ENCODE measurements at regions not wholly inside any gene's neighbourhood (a gene's known extent, or its start where the extent isn't known, plus 50 kb on each side); places are given as distances from the start of the nearest gene placed in this dataset.

DNA sequence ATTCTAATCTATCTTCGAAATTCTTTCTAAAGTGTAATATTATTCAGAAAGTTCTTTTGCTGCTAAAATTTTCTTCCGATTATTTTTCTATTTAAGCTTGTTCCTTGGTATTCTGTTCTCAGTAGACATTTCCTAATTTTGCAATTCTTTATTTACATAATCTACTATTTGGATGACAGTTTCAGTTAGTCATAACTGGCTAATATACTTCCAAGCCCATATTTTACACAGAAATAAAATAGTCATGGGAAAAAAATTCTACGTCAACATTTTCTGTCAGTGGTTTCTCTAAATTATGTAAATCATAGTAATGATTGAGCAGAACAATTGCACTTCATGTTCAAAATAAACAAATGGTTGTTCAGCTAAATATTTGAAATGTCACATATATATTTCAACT, 178.0 kb upstream of the ANKRD50 start:
- no peak overlapping the region for H3K27ac ChIP-seq (ENCODE audit: low read depth, low read length, poor library complexity, severe bottlenecking)
- intact Hi-C loops (cut with micrococcal nuclease; ENCODE audit: unreplicated experiment), result no loop called here
- POLR2A ChIA-PET (ENCODE audit: low non-redundant PET), result no interaction called here
- H3K9me3 ChIP-seq (ENCODE audit: low read depth, low read length, poor library complexity, severe bottlenecking), result no peaks in the 10 kb centered on the region
- TF ChIP-seq, protein P1, sequence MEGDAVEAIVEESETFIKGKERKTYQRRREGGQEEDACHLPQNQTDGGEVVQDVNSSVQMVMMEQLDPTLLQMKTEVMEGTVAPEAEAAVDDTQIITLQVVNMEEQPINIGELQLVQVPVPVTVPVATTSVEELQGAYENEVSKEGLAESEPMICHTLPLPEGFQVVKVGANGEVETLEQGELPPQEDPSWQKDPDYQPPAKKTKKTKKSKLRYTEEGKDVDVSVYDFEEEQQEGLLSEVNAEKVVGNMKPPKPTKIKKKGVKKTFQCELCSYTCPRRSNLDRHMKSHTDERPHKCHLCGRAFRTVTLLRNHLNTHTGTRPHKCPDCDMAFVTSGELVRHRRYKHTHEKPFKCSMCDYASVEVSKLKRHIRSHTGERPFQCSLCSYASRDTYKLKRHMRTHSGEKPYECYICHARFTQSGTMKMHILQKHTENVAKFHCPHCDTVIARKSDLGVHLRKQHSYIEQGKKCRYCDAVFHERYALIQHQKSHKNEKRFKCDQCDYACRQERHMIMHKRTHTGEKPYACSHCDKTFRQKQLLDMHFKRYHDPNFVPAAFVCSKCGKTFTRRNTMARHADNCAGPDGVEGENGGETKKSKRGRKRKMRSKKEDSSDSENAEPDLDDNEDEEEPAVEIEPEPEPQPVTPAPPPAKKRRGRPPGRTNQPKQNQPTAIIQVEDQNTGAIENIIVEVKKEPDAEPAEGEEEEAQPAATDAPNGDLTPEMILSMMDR (conservative IDR thresholded peaks at IDR 0.05; ENCODE audit: low read depth, low read length), result no peak
- TF ChIP-seq EZH2 (IDR thresholded peaks at IDR 0.05; ENCODE audit: borderline replicate concordance, low read depth, low read length, poor library complexity, severe bottlenecking), result no peak
- no TSS peak for BruUV-seq (replicated peaks)
- H3K27me3 ChIP-seq (replicated peaks; ENCODE audit: insufficient read depth, low read depth, low read length, poor library complexity), result no peaks in the 10 kb centered on the region
- DNase-seq (ENCODE audit: low spot score), result no peak
- CTCF ChIA-PET, result no interaction called here
- H3K4me1 ChIP-seq (ENCODE audit: insufficient read depth, low read length, poor library complexity, severe bottlenecking), result no peaks in the 10 kb centered on the region
- no peaks in the 10 kb centered on the region for H3K36me3 ChIP-seq (ENCODE audit: insufficient read depth, low read length, poor library complexity, severe bottlenecking)
- H3K4me3 ChIP-seq (ENCODE audit: low read depth, low read length, poor library complexity, severe bottlenecking), result no peak overlapping the region

GRCh38 chr4:124887739-124888138, 175.2 kb upstream of the ANKRD50 start:
- no peaks in the 10 kb centered on the region for H3K36me3 ChIP-seq (ENCODE audit: insufficient read depth, low read length, poor library complexity, severe bottlenecking)
- CTCF ChIA-PET, result no interaction called here

GRCh38 chr4:124884316-124884715, 171.8 kb upstream of the ANKRD50 start:
- intact Hi-C loops (cut with micrococcal nuclease; ENCODE audit: unreplicated experiment), result no loop called here
- H3K36me3 ChIP-seq (ENCODE audit: insufficient read depth, low read length, poor library complexity, severe bottlenecking), result no peaks in the 10 kb centered on the region
- no peak overlapping the region for H3K4me3 ChIP-seq (ENCODE audit: low read depth, low read length, poor library complexity, severe bottlenecking)
- no peak overlapping the region for H3K27ac ChIP-seq (ENCODE audit: low read depth, low read length, poor library complexity, severe bottlenecking)
- H3K9me3 ChIP-seq (ENCODE audit: low read depth, low read length, poor library complexity, severe bottlenecking), result no peaks in the 10 kb centered on the region
- H3K4me1 ChIP-seq (ENCODE audit: insufficient read depth, low read length, poor library complexity, severe bottlenecking), result no peaks in the 10 kb centered on the region
- POLR2A ChIA-PET (ENCODE audit: low non-redundant PET), result interaction anchor here (0.6 kb wide), 1 partner anchor 184 kb away, joined by 4 read pairs; no protein-coding TSS in a partner anchor
- DNase-seq (ENCODE audit: low spot score), result no peak
- BruUV-seq (replicated peaks), result no TSS peak
- CTCF ChIA-PET, result no interaction called here
- H3K27me3 ChIP-seq (replicated peaks; ENCODE audit: insufficient read depth, low read depth, low read length, poor library complexity), result no peaks in the 10 kb centered on the region
- TF ChIP-seq, protein P1 (conservative IDR thresholded peaks at IDR 0.05; ENCODE audit: low read depth, low read length), result no peak
- TF ChIP-seq EZH2 (IDR thresholded peaks at IDR 0.05; ENCODE audit: borderline replicate concordance, low read depth, low read length, poor library complexity, severe bottlenecking), result no peak

More at GRCh38 chr4:124887739-124888138, 175.2 kb upstream of the ANKRD50 start:
- no peak overlapping the region for H3K27ac ChIP-seq (ENCODE audit: low read depth, low read length, poor library complexity, severe bottlenecking)
- intact Hi-C loops (cut with micrococcal nuclease; ENCODE audit: unreplicated experiment), result no loop called here
- H3K4me3 ChIP-seq (ENCODE audit: low read depth, low read length, poor library complexity, severe bottlenecking), result no peak overlapping the region
- BruUV-seq (replicated peaks), result no TSS peak
- DNase-seq (ENCODE audit: low spot score), result no peak
- no peaks in the 10 kb centered on the region for H3K4me1 ChIP-seq (ENCODE audit: insufficient read depth, low read length, poor library complexity, severe bottlenecking)
- TF ChIP-seq, protein P1 (conservative IDR thresholded peaks at IDR 0.05; ENCODE audit: low read depth, low read length), result no peak
- TF ChIP-seq EZH2 (IDR thresholded peaks at IDR 0.05; ENCODE audit: borderline replicate concordance, low read depth, low read length, poor library complexity, severe bottlenecking), result no peak
- POLR2A ChIA-PET (ENCODE audit: low non-redundant PET), result no interaction called here
- no peaks in the 10 kb centered on the region for H3K27me3 ChIP-seq (replicated peaks; ENCODE audit: insufficient read depth, low read depth, low read length, poor library complexity)
- no peaks in the 10 kb centered on the region for H3K9me3 ChIP-seq (ENCODE audit: low read depth, low read length, poor library complexity, severe bottlenecking)

Data from A673 (cell line).